Natural killer cell treated with Interleukin-12 subunit alpha and Interleukin-12 subunit beta and Interleukin-15 and Interleukin-18, amount 100 ng/mL, for 72 hours (primary cell): ENCODE measurements at regions not wholly inside any gene's neighbourhood (a gene's known extent, or its start where the extent isn't known, plus 50 kb on each side); places are given as distances from the start of the nearest gene placed in this dataset.
A peak's percentile ranks its signal among the peaks of the same experiment; 100 is the strongest.

ENCODE experiments used
- ATAC-seq, 2 donors: fragments of 150-1000 bp; cut with Tn5 transposase in 1 of 2; sonication (Bioruptor Pico), chemical (Tn5 transposase) in 1 of 2; 2 replicates each; pipeline ENCODE4 v1.10.0; 2021
- DNase-seq: peaks from one replicate; pipeline ENCODE4 v3.0.0; 2022; ENCODE audit warnings: low spot score
- H3K27ac Mint-ChIP-seq, 2 donors: 1 replicate in 1 of 2; 2 replicates in 1 of 2; pipeline ENCODE4 v1.8.0; 2022; ENCODE audit warnings: mixed read lengths in 2 of 2, mild to moderate bottlenecking in 1 of 2, moderate library complexity in 1 of 2
- H3K27me3 Mint-ChIP-seq, 2 donors: 1 replicate in 1 of 2; 2 replicates in 1 of 2; pipeline ENCODE4 v1.8.0; 2022; ENCODE audit warnings: mixed read lengths in 2 of 2
- H3K36me3 Mint-ChIP-seq: one replicate; pipeline ENCODE4 v1.8.0; 2022; ENCODE audit warnings: mixed read lengths
- H3K4me1 Mint-ChIP-seq, 2 donors: 1 replicate in 1 of 2; 2 replicates in 1 of 2; pipeline ENCODE4 v1.8.0; 2022; ENCODE audit warnings: low read depth in 2 of 2, mixed read lengths in 2 of 2, mild to moderate bottlenecking in 1 of 2
- H3K4me3 Mint-ChIP-seq: one replicate; pipeline ENCODE4 v1.8.0; 2022; ENCODE audit warnings: mixed read lengths
- H3K9me3 Mint-ChIP-seq: 2 replicates; pipeline ENCODE4 v1.8.0; 2022; ENCODE audit warnings: mixed read lengths

DNA sequence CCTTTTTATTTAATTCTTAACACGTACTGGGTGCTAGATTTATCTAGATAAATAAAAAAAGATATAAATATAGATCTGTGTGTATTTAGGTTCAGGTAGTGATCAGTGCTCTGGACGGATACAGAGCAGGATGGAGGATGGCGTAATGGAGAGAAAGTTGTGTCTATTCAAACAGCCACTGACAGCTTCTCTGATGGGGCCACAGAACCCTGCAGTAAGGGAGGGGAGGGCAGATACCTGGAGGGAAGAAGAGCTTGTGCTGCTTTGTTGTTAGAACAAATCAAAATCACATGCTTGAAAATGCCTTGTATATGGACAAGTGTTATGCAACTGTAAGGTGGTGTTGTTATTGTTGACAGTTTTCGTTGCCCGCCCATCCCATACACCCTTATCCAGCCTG, 170.2 kb downstream of the UTP18 start:
- H3K4me1 Mint-ChIP-seq = peaks cover 13 to 29% of the 10 kb centered on the region in 2 donors
- no peaks in the 10 kb centered on the region for H3K36me3 Mint-ChIP-seq
- H3K27ac Mint-ChIP-seq = peak overlapping the region in 1 of 2 donors; percentile 62
- peaks cover 18 to 25% of the 10 kb centered on the region in 2 donors for H3K27me3 Mint-ChIP-seq
- no peak overlapping the region for H3K4me3 Mint-ChIP-seq
- ATAC-seq (no peak), DNase-seq (no peak)
- H3K9me3 Mint-ChIP-seq = no peaks in the 10 kb centered on the region

GRCh38 chr17:51434434-51435170, 174.3 kb downstream of the UTP18 start:
- Mint-ChIP-seq H3K4me1 (peaks cover 0 to 6% of the 10 kb centered on the region in 2 donors), H3K4me3 (no peak overlapping the region), H3K27ac (no peak overlapping the region), H3K27me3 (peaks cover 14 to 22% of the 10 kb centered on the region in 2 donors), H3K9me3 (no peaks in the 10 kb centered on the region), H3K36me3 (no peaks in the 10 kb centered on the region)
- DNase-seq (no peak), ATAC-seq (no peak)

DNA sequence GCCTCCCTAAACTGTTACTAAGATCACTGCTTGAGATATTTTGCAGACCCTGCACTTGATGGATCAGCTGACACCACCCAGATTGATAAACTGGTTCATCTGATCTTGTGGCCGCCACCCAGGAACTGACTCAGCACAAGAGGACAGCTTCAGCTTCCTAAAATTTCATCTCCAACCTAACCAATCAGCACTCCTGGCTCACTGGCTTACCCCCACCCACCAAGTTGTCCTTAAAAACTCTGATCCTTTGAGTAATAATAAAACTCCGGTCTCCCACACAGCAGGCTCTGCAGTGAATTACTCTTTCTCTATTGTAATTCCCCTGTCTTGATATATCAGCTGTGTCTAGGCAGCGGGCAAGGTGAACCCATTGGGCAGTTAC, 174.8 kb downstream of the UTP18 start:
- ATAC-seq (no peak), DNase-seq (no peak)
- Mint-ChIP-seq H3K36me3 (no peaks in the 10 kb centered on the region), H3K27me3 (peaks cover 14 to 22% of the 10 kb centered on the region in 2 donors), H3K4me3 (no peak overlapping the region), H3K27ac (no peak overlapping the region), H3K9me3 (no peaks in the 10 kb centered on the region), H3K4me1 (peaks cover 0 to 6% of the 10 kb centered on the region in 2 donors)

GRCh38 chr17:51435641-51436091, 175.3 kb downstream of the UTP18 start:
- H3K27me3 Mint-ChIP-seq = peaks cover 14 to 22% of the 10 kb centered on the region in 2 donors
- H3K36me3 Mint-ChIP-seq = no peaks in the 10 kb centered on the region
- ATAC-seq (peak in 1 of 2 donors; percentile 38), DNase-seq (no peak)
- H3K4me1 Mint-ChIP-seq = peaks cover 0 to 6% of the 10 kb centered on the region in 2 donors
- no peak overlapping the region for H3K4me3 Mint-ChIP-seq
- H3K9me3 Mint-ChIP-seq = no peaks in the 10 kb centered on the region
- H3K27ac Mint-ChIP-seq = no peak overlapping the region

DNA sequence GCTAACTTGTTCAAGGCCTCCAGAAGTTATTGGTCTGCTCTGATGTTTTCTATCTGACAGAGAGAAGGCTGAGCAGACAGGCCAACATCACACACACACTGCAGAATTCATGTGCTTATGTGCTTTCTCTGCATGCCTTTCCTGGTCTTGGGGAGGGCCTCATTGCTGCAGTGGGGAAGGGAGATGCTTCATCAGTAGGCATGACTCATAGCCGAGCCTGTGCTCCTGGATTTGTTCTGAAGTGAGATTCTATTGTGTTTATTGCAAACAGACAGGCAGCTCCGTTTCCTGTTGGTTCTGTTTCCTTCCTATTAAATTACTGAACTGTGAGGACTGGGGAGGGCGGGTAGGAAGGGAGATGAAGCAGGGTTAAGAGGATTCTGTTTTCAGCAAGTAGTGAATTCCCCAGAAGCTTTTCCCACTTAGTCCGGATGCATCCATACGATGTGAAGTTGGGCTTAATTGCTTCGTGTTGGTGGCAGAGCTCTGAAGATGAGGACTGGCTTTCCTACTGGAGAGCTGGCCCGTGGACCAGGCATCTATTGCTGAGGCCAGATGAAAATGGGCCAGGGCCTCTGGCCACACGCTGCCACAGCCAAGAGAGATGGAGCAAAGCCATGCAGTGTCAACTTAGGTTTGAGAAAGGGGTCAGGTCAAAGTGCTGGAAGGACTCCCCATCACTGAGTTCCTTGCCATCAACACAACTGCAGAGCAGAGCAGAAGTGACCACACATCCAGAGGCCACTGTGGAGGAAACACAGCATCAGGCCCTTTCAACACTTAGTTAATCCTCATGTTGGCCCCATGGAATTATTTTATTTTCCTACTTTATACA, 179.3 kb downstream of the UTP18 start:
- no peaks in the 10 kb centered on the region for H3K36me3 Mint-ChIP-seq
- no peak overlapping the region for H3K4me3 Mint-ChIP-seq
- ATAC-seq (no peak), DNase-seq (no peak)
- H3K27ac Mint-ChIP-seq = no peak overlapping the region
- H3K27me3 Mint-ChIP-seq = peaks cover 16 to 25% of the 10 kb centered on the region in 2 donors
- peaks cover 0 to under 1% of the 10 kb centered on the region in 2 donors for H3K4me1 Mint-ChIP-seq
- H3K9me3 Mint-ChIP-seq = no peaks in the 10 kb centered on the region

DNA sequence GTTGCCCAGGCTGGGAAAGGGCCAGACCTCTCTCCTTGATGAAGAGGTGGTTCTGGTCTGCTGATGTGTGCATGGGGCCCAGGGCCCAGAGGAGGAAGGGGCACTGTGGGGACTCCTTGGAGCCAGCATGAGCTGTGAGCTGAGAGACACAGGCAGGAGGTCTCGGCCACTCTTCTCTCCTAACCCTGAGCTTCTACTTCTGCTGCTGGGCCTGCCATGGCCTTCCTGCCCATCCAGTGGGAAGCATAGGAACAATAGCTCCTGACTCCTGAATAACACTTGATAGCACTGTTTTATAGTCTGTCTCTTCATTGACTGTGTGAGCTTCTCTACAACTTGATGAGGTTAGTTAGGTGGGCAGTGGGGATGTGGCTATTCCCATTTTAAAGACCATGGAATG, 181.1 kb downstream of the UTP18 start:
- no peak overlapping the region for H3K4me3 Mint-ChIP-seq
- ATAC-seq (no peak), DNase-seq (no peak)
- no peaks in the 10 kb centered on the region for H3K9me3 Mint-ChIP-seq
- H3K27me3 Mint-ChIP-seq = peaks cover 14 to 24% of the 10 kb centered on the region in 2 donors
- H3K4me1 Mint-ChIP-seq = peaks cover 0 to 7% of the 10 kb centered on the region in 2 donors
- H3K27ac Mint-ChIP-seq = no peak overlapping the region
- no peaks in the 10 kb centered on the region for H3K36me3 Mint-ChIP-seq

DNA sequence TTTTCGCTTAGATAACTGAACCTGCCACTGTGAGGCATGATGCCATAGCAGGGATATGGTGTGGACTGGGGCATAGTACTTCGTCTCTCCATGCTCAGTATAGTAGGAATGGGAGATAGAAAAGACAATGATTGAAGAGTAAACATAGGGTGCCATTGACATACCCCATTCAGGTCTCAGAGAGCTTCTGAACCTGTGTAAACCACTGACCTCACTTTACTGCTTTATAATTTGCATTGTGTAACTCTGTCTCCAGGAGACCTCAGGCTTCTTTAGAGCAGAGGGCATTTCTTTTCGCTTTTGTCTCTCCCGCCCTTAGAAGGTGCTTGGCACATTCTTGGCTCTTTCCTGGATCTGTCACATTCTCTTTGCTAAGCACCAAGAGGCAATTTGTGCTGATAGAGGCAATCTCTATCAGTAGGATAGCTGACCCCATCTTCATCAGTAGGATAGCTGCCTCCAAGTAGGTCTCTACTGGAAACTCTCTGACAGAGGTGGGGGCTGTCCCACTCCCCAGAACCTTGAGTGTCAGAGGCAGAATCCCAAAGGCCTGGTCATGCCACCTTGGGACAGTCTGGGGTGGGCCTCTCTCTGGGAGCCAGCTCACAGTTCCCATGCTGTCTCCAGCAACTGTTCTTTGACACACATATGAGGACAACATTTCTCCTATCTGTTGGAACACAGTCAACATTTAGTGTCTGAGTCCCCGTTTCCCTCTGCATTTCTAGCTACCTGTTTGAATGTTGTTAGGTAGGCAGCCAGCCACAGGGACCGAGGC, 181.9 kb downstream of the UTP18 start:
- Mint-ChIP-seq H3K36me3 (no peaks in the 10 kb centered on the region), H3K4me1 (peaks cover 0 to 7% of the 10 kb centered on the region in 2 donors), H3K4me3 (no peak overlapping the region), H3K9me3 (no peaks in the 10 kb centered on the region), H3K27me3 (peaks cover 14 to 22% of the 10 kb centered on the region in 2 donors), H3K27ac (no peak overlapping the region)
- DNase-seq (no peak), ATAC-seq (peak; percentile 38 to 52)

GRCh38 chr17:51443646-51444045, 183.3 kb downstream of the UTP18 start:
- Mint-ChIP-seq H3K27me3 (peaks cover 19 to 30% of the 10 kb centered on the region in 2 donors), H3K4me3 (no peak overlapping the region), H3K27ac (no peak overlapping the region), H3K4me1 (peaks cover 0 to 7% of the 10 kb centered on the region in 2 donors), H3K9me3 (no peaks in the 10 kb centered on the region), H3K36me3 (no peaks in the 10 kb centered on the region)
- no peak for DNase-seq
- no peak for ATAC-seq

GRCh38 chr17:51445946-51446345, 185.6 kb downstream of the UTP18 start:
- DNase-seq (no peak), ATAC-seq (no peak)
- H3K4me1 Mint-ChIP-seq = peaks cover 0 to 7% of the 10 kb centered on the region in 2 donors
- H3K9me3 Mint-ChIP-seq = no peaks in the 10 kb centered on the region
- H3K36me3 Mint-ChIP-seq = no peaks in the 10 kb centered on the region
- H3K27ac Mint-ChIP-seq = no peak overlapping the region
- peaks cover 32 to 47% of the 10 kb centered on the region in 2 donors for H3K27me3 Mint-ChIP-seq
- no peak overlapping the region for H3K4me3 Mint-ChIP-seq

DNA sequence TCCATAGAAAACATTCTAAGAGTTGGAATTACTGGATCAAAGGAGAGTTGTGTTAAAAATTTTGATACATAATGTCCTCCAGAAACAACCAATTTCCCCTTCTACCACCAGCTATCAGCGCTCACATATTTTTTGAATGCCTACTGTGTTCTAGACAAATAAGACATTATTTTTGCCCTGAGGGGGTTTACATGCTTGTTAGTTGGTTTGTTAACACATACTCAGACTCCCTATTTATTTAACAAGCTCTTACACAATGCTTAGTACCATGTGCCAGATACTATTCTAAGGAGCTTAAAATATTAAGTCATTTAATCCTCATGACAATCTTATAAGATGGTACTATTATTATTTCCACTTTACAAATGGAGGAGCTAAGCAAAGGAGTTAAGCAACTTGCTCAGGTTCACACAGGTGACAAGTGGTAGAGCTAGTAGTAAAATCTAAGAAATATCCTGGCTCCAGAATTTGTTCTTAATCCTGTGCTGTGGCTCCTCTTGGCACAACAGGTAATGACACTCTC, 194.2 kb downstream of the UTP18 start:
- H3K27me3 Mint-ChIP-seq = peaks cover 26 to 31% of the 10 kb centered on the region in 2 donors
- no peaks in the 10 kb centered on the region for H3K4me1 Mint-ChIP-seq
- H3K27ac Mint-ChIP-seq = no peak overlapping the region
- H3K9me3 Mint-ChIP-seq = no peaks in the 10 kb centered on the region
- no peak overlapping the region for H3K4me3 Mint-ChIP-seq
- DNase-seq (no peak), ATAC-seq (no peak)
- no peaks in the 10 kb centered on the region for H3K36me3 Mint-ChIP-seq

DNA sequence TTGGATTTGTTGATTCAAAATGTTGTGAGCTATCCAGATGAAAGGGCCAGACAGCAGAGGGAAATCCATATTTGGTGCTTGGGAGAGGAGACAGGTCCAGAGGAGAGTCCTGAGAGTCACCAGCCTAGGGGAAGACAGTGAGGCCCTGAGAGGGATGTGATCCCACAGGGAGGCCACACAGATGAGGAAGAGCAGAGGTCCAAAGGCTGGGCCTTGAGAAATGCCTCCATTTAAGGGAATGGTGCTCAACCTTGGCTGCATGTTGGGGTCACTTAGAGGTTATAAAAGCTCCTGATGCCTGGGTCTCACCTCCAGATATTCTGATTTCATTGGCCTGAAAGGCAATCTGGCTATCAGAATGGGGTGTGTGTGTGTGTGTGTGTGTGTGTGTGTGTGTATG, 194.9 kb downstream of the UTP18 start:
- Mint-ChIP-seq H3K4me3 (no peak overlapping the region), H3K4me1 (no peaks in the 10 kb centered on the region), H3K36me3 (no peaks in the 10 kb centered on the region), H3K27ac (no peak overlapping the region), H3K27me3 (peaks cover 21 to 24% of the 10 kb centered on the region in 2 donors), H3K9me3 (no peaks in the 10 kb centered on the region)
- DNase-seq (no peak), ATAC-seq (peak in 1 of 2 donors; percentile 45)

GRCh38 chr17:51455931-51456330, 195.6 kb downstream of the UTP18 start:
- H3K4me3 Mint-ChIP-seq = no peak overlapping the region
- ATAC-seq (peak in 1 of 2 donors; percentile 28), DNase-seq (no peak)
- H3K27ac Mint-ChIP-seq = no peak overlapping the region
- no peaks in the 10 kb centered on the region for H3K9me3 Mint-ChIP-seq
- peaks cover 25 to 30% of the 10 kb centered on the region in 2 donors for H3K27me3 Mint-ChIP-seq
- H3K36me3 Mint-ChIP-seq = no peaks in the 10 kb centered on the region
- H3K4me1 Mint-ChIP-seq = no peaks in the 10 kb centered on the region

- H3K27me3 Mint-ChIP-seq = peaks cover 20 to 34% of the 10 kb centered on the region in 2 donors
- H3K9me3 Mint-ChIP-seq = no peaks in the 10 kb centered on the region
- no peaks in the 10 kb centered on the region for H3K4me1 Mint-ChIP-seq
- no peaks in the 10 kb centered on the region for H3K36me3 Mint-ChIP-seq
- no peak overlapping the region for H3K27ac Mint-ChIP-seq
- ATAC-seq (no peak), DNase-seq (no peak)
- no peak overlapping the region for H3K4me3 Mint-ChIP-seq
Measured at GRCh38 chr17:51456942-51457341, 196.6 kb downstream of the UTP18 start.
